ENCODE measurements at regions not wholly inside any gene's neighbourhood (a gene's known extent, or its start where the extent isn't known, plus 50 kb on each side); places are given as distances from the start of the nearest gene placed in this dataset.

- TF ChIP-seq CTCF (IDR thresholded peaks at IDR 0.05; ENCODE audit: poor library complexity) (no peak), EZH2 (IDR thresholded peaks at IDR 0.05; ENCODE audit: borderline replicate concordance) (no peak), EZH2phosphoT487 (IDR thresholded peaks at IDR 0.05; ENCODE audit: low read depth, severe bottlenecking, unreplicated experiment) (no peak)
These were observed 487.3 kb downstream of the TSHZ3 start for GRCh38 chr19:30861919-30862318.

Measured in hepatocyte (in vitro differentiated cells).